ENCODE measurements at regions not wholly inside any gene's neighbourhood (a gene's known extent, or its start where the extent isn't known, plus 50 kb on each side); places are given as distances from the start of the nearest gene placed in this dataset.

DNA sequence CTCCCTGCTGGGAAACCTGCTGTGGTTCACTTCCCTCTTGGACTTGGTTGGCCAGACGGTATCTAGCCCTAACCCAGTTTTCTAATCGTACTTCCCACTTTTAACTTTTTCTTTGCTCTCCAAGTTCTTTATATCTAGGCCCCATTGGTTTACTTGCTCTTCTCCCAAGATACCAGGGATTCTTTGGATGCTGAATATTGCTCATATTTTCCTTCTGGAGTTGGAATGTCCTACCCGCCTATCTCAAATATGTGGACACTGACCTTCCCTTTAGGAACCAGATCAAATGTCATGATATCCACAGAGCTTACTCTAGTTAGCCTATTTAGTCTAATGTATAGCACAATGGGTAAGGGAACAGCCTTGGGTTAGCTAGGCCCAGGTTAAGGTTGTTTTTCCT lies 228.6 kb downstream of the DACT1 start:
- no peak overlapping the region for H3K4me3 Mint-ChIP-seq
- H3K4me1 Mint-ChIP-seq = peaks cover 22% of the 10 kb centered on the region
- no peak overlapping the region for H3K27ac Mint-ChIP-seq
- H3K4me3 ChIP-seq (ENCODE audit: low read length) = no peak overlapping the region
- no peaks in the 10 kb centered on the region for H3K36me3 Mint-ChIP-seq (ENCODE audit: low read depth)
- no peaks in the 10 kb centered on the region for H3K4me1 ChIP-seq (ENCODE audit: control insufficient read depth, insufficient read depth, low read length)
- no peaks in the 10 kb centered on the region for H3K36me3 ChIP-seq (ENCODE audit: control insufficient read depth, insufficient read depth, low read length)
- peaks cover 6% of the 10 kb centered on the region for H3K9me3 ChIP-seq (ENCODE audit: control insufficient read depth, low read length)
- no peak for DNase-seq
- H3K9ac ChIP-seq (ENCODE audit: extremely low read depth, low read length, poor library complexity, severe bottlenecking) = no peak overlapping the region
- no peak overlapping the region for H3K27ac ChIP-seq (ENCODE audit: low read depth, low read length)
- WGBS, 2 experiments (ENCODE audit: insufficient coverage in 1 of 2, insufficient read length in 1 of 2) = 87 to 100% methylated on average over 1 to 3 of the region's 3 CpGs
- H3K27me3 ChIP-seq (ENCODE audit: control insufficient read depth, insufficient read depth, low read length, poor library complexity, severe bottlenecking) = no peaks in the 10 kb centered on the region
- H3K27me3 Mint-ChIP-seq (ENCODE audit: insufficient read depth) = no peaks in the 10 kb centered on the region
- H3K9me3 Mint-ChIP-seq = peaks cover 5% of the 10 kb centered on the region
- TF ChIP-seq, protein P1, sequence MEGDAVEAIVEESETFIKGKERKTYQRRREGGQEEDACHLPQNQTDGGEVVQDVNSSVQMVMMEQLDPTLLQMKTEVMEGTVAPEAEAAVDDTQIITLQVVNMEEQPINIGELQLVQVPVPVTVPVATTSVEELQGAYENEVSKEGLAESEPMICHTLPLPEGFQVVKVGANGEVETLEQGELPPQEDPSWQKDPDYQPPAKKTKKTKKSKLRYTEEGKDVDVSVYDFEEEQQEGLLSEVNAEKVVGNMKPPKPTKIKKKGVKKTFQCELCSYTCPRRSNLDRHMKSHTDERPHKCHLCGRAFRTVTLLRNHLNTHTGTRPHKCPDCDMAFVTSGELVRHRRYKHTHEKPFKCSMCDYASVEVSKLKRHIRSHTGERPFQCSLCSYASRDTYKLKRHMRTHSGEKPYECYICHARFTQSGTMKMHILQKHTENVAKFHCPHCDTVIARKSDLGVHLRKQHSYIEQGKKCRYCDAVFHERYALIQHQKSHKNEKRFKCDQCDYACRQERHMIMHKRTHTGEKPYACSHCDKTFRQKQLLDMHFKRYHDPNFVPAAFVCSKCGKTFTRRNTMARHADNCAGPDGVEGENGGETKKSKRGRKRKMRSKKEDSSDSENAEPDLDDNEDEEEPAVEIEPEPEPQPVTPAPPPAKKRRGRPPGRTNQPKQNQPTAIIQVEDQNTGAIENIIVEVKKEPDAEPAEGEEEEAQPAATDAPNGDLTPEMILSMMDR (conservative IDR thresholded peaks at IDR 0.05) = no peak

DNA sequence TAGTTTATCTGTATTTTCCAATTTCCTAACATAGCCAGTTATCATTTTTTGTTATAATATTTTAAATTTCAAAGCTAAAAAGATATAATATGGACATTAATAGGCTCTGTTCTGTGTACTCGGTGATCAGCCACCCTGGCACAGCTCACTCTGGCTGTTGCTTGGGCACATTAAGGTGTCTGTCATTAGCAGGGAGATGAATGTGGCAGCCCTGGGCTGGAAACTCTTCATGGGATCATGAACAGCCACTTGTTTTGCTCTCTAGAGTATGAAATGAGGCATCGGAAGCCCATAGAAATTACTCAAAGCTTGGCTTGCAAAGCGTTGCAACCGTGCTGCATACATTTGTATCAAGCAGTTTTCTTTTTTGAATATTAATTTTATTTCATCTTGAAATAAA lies 233.2 kb downstream of the DACT1 start:
- WGBS, 2 experiments (ENCODE audit: insufficient coverage in 1 of 2, insufficient read length in 1 of 2) = 88 to 100% methylated on average over 1 to 4 of the region's 4 CpGs
- H3K27me3 Mint-ChIP-seq (ENCODE audit: insufficient read depth) = no peaks in the 10 kb centered on the region
- no peak overlapping the region for H3K9ac ChIP-seq (ENCODE audit: extremely low read depth, low read length, poor library complexity, severe bottlenecking)

DNA sequence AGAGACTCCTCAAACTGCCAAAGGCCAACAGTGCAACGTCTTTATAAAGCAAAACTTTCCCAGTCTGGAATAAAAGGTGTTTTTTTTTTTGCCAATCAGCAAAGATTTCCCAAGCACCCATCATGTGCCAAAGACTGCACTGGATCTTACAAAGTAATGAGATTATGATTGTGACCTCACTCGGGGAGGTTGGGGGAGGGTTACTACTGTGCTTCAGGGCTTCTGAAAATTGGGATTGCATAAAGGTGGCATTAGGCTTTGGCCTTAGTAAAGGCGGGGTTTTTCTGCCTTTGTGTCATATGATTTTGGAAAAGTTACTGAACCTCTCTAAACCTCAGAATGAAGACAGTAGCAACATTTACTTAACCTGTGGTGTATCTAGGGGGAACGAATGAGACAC lies 233.8 kb downstream of the DACT1 start:
- WGBS, 2 experiments (ENCODE audit: insufficient coverage in 1 of 2, insufficient read length in 1 of 2) = 90 to 93% methylated on average over 3 to 4 of the region's 4 CpGs
- Histone ChIP-seq H3K4me3 (ENCODE audit: low read length) (no peak overlapping the region), H3K9me3 (ENCODE audit: control insufficient read depth, low read length) (no peaks in the 10 kb centered on the region), H3K36me3 (ENCODE audit: control insufficient read depth, insufficient read depth, low read length) (no peaks in the 10 kb centered on the region), H3K27ac (ENCODE audit: low read depth, low read length) (no peak overlapping the region), H3K27me3 (ENCODE audit: control insufficient read depth, insufficient read depth, low read length, poor library complexity, severe bottlenecking) (no peaks in the 10 kb centered on the region), H3K9ac (ENCODE audit: extremely low read depth, low read length, poor library complexity, severe bottlenecking) (no peak overlapping the region), H3K4me1 (ENCODE audit: control insufficient read depth, insufficient read depth, low read length) (no peaks in the 10 kb centered on the region)
- Mint-ChIP-seq H3K4me1 (peaks cover 7% of the 10 kb centered on the region), H3K27ac (no peak overlapping the region), H3K4me3 (no peak overlapping the region), H3K27me3 (ENCODE audit: insufficient read depth) (no peaks in the 10 kb centered on the region), H3K36me3 (ENCODE audit: low read depth) (no peaks in the 10 kb centered on the region), H3K9me3 (no peaks in the 10 kb centered on the region)
- TF ChIP-seq, protein P1 (conservative IDR thresholded peaks at IDR 0.05) = no peak
- no peak for DNase-seq

More for the DNA sequence above, 233.2 kb downstream of the DACT1 start:
- H3K27ac Mint-ChIP-seq = no peak overlapping the region
- no peaks in the 10 kb centered on the region for H3K36me3 Mint-ChIP-seq (ENCODE audit: low read depth)
- H3K4me3 Mint-ChIP-seq = no peak overlapping the region
- Histone ChIP-seq H3K9me3 (ENCODE audit: control insufficient read depth, low read length) (no peaks in the 10 kb centered on the region), H3K27ac (ENCODE audit: low read depth, low read length) (no peak overlapping the region), H3K4me1 (ENCODE audit: control insufficient read depth, insufficient read depth, low read length) (no peaks in the 10 kb centered on the region), H3K27me3 (ENCODE audit: control insufficient read depth, insufficient read depth, low read length, poor library complexity, severe bottlenecking) (no peaks in the 10 kb centered on the region), H3K4me3 (ENCODE audit: low read length) (no peak overlapping the region), H3K36me3 (ENCODE audit: control insufficient read depth, insufficient read depth, low read length) (no peaks in the 10 kb centered on the region)
- TF ChIP-seq, protein P1 (conservative IDR thresholded peaks at IDR 0.05) = no peak
- H3K4me1 Mint-ChIP-seq = peaks cover 10% of the 10 kb centered on the region
- no peak for DNase-seq
- no peaks in the 10 kb centered on the region for H3K9me3 Mint-ChIP-seq

Measured in endodermal cell (in vitro differentiated cells).